H1 (cell line): ENCODE measurements at regions not wholly inside any gene's neighbourhood (a gene's known extent, or its start where the extent isn't known, plus 50 kb on each side); places are given as distances from the start of the nearest gene placed in this dataset.

Experiments used
- CTCF ChIA-PET: fragments of 300-600 bp; sonication (Branson Sonifier 250); formaldehyde crosslinking; loops from one replicate; lab custom pipeline; 2021; ENCODE audit not compliant: partially characterized antibody; lab: Charles Lee
- POLR2A ChIA-PET: fragments of 300-600 bp; sonication (Branson Sonifier 250); formaldehyde crosslinking; loops from one replicate; lab custom pipeline; 2021; ENCODE audit warnings: inconsistent platforms; ENCODE audit not compliant: partially characterized antibody; lab: Charles Lee
- DNase-seq, 2 experiments: peaks; one replicate each; pipeline versions ENCODE4 v3.0.0 to v3.0.0-alpha.2; 2010 to 2022; ENCODE audit warnings: low spot score in 2 of 2, low read depth in 1 of 2, mixed read lengths in 1 of 2
- FAIRE-seq: peaks from 2 replicates; lab custom pipeline; 2011; peaks lifted over from hg19 to GRCh38; lab: Jason Lieb, UNC
- H2AFZ ChIP-seq: 2 replicates; pipeline ENCODE4 v1.8.1; 2012; ENCODE audit warnings: low read length, inconsistent platforms
- H2AK5ac ChIP-seq: 2 replicates; pipeline ENCODE4 v1.6.1; 2013; ENCODE audit warnings: low read depth, low read length
- H2BK120ac ChIP-seq: replicated peaks from 2 replicates; pipeline ENCODE3; 2013; ENCODE audit warnings: low read depth, low read length, inconsistent platforms
- H2BK12ac ChIP-seq: 2 replicates; pipeline ENCODE4 v1.6.1; 2013; ENCODE audit warnings: low read depth, low read length
- H2BK15ac ChIP-seq: 2 replicates; pipeline ENCODE4 v1.6.1; 2013; ENCODE audit warnings: low read length
- H2BK20ac ChIP-seq: 2 replicates; pipeline ENCODE4 v1.6.1; 2013; ENCODE audit warnings: low read length
- H2BK5ac ChIP-seq: 2 replicates; pipeline ENCODE4 v1.6.1; 2013; ENCODE audit warnings: low read depth, low read length
- H3K14ac ChIP-seq: 2 replicates; pipeline ENCODE4 v1.6.1; 2013; ENCODE audit warnings: inconsistent platforms; ENCODE audit not compliant: insufficient read length
- H3K18ac ChIP-seq: 2 replicates; pipeline ENCODE4 v1.6.1; 2013; ENCODE audit warnings: low read length; ENCODE audit errors: extremely low read depth
- H3K23ac ChIP-seq: 2 replicates; pipeline ENCODE4 v1.6.1; 2013; ENCODE audit warnings: inconsistent platforms; ENCODE audit not compliant: insufficient read length
- H3K23me2 ChIP-seq: 2 replicates; pipeline ENCODE4 v1.6.1; 2013; ENCODE audit warnings: low read depth, low read length
- H3K27ac ChIP-seq: 2 replicates; pipeline ENCODE4 v1.6.1; 2011; ENCODE audit warnings: low read depth, low read length, inconsistent platforms
- H3K27me3 ChIP-seq, 4 experiments: replicated peaks in 1 of 4; 1 replicate in 1 of 4; 2 replicates in 3 of 4; pipeline versions ENCODE4 v1.6.1 to v1.8.1; 2011 to 2013; ENCODE audit warnings: low read length in 3 of 4, mild to moderate bottlenecking in 3 of 4, inconsistent platforms in 2 of 4, mixed read lengths in 2 of 4, moderate library complexity in 1 of 4; ENCODE audit not compliant: control insufficient read depth in 3 of 4, insufficient read depth in 3 of 4; ENCODE audit errors: extremely low read depth in 1 of 4
- H3K36me3 ChIP-seq, 4 experiments: 2 replicates each; pipeline versions ENCODE4 v1.6.1 to v1.8.1; 2011 to 2013; ENCODE audit warnings: mild to moderate bottlenecking in 4 of 4, low read length in 3 of 4, moderate library complexity in 2 of 4, control low read depth in 1 of 4, inconsistent platforms in 1 of 4; ENCODE audit not compliant: insufficient read depth in 4 of 4, control insufficient read depth in 2 of 4
- H3K4ac ChIP-seq: replicated peaks from 2 replicates; pipeline ENCODE3; 2013; ENCODE audit warnings: low read length, low read depth, mixed read lengths, inconsistent platforms; ENCODE audit not compliant: insufficient read length
- H3K4me1 ChIP-seq, 4 experiments: replicated peaks in 1 of 4; 1 replicate in 1 of 4; 2 replicates in 3 of 4; pipeline versions ENCODE4 v1.6.1 to v1.8.1; 2011 to 2013; ENCODE audit warnings: low read length in 3 of 4, inconsistent platforms in 2 of 4, mixed read lengths in 1 of 4; ENCODE audit not compliant: insufficient read depth in 4 of 4, control insufficient read depth in 3 of 4
- H3K4me2 ChIP-seq, 2 experiments: 2 replicates each; pipeline versions ENCODE4 v1.6.1 to v1.8.1; 2011 to 2013; ENCODE audit warnings: low read depth in 2 of 2, low read length in 2 of 2, control low read depth in 1 of 2, inconsistent platforms in 1 of 2, mild to moderate bottlenecking in 1 of 2; ENCODE audit not compliant: insufficient read depth in 1 of 2
- H3K4me3 ChIP-seq, 4 experiments: fragments of 200-600, 300-600 bp in 1 of 4; sonication (generic), shearing (Covaris generic), sonication (Bioruptor Twin) in 1 of 4; 2 replicates each; pipeline versions ENCODE4 v1.5.1 to v1.8.1; 2011 to 2016; ENCODE audit warnings: low read length in 4 of 4, low read depth in 3 of 4, control low read depth in 2 of 4, inconsistent platforms in 2 of 4, mild to moderate bottlenecking in 2 of 4, mixed read lengths in 1 of 4, moderate library complexity in 1 of 4; ENCODE audit not compliant: insufficient read depth in 2 of 4; ENCODE audit errors: extremely low read depth in 1 of 4
- H3K56ac ChIP-seq: replicated peaks from 2 replicates; pipeline ENCODE3; 2013; ENCODE audit warnings: low read depth, mild to moderate bottlenecking, mixed read lengths, low read length, inconsistent platforms; ENCODE audit not compliant: insufficient read length
- H3K79me1 ChIP-seq: 2 replicates; pipeline ENCODE4 v1.6.1; 2013; ENCODE audit warnings: low read depth, low read length, control low read depth
- H3K79me2 ChIP-seq, 2 experiments: 2 replicates each; pipeline versions ENCODE4 v1.6.1 to v1.8.1; 2012 to 2013; ENCODE audit warnings: low read length in 2 of 2, mild to moderate bottlenecking in 2 of 2, inconsistent platforms in 1 of 2; ENCODE audit not compliant: insufficient read depth in 2 of 2, control insufficient read depth in 1 of 2
- H3K9ac ChIP-seq, 4 experiments: replicated peaks in 1 of 4; 1 replicate in 1 of 4; 2 replicates in 3 of 4; pipeline versions ENCODE4 v1.6.1 to v1.8.1; 2011 to 2013; ENCODE audit warnings: low read depth in 3 of 4, low read length in 3 of 4, control low read depth in 2 of 4, mild to moderate bottlenecking in 2 of 4, moderate library complexity in 2 of 4, inconsistent platforms in 1 of 4; ENCODE audit errors: extremely low read depth in 1 of 4
- H3K9me3 ChIP-seq, 2 experiments: 2 replicates each; pipeline versions ENCODE4 v1.6.1 to v1.8.1; 2012 to 2013; ENCODE audit warnings: mild to moderate bottlenecking in 2 of 2, moderate library complexity in 2 of 2, control low read depth in 1 of 2, inconsistent platforms in 1 of 2, low read depth in 1 of 2, low read length in 1 of 2, mixed read lengths in 1 of 2; ENCODE audit not compliant: insufficient read depth in 2 of 2
- H4K20me1 ChIP-seq, 2 experiments: replicated peaks in 1 of 2; 2 replicates each; pipeline versions ENCODE3 to v1.8.1; 2011 to 2013; ENCODE audit warnings: inconsistent platforms in 2 of 2, low read length in 2 of 2, mild to moderate bottlenecking in 1 of 2; ENCODE audit not compliant: insufficient read depth in 2 of 2, control insufficient read depth in 1 of 2
- H4K5ac ChIP-seq: 2 replicates; pipeline ENCODE4 v1.6.1; 2013; ENCODE audit warnings: low read length, low read depth, mixed read lengths, inconsistent platforms; ENCODE audit not compliant: insufficient read length
- H4K8ac ChIP-seq: 2 replicates; pipeline ENCODE4 v1.8.0; 2013; ENCODE audit warnings: mild to moderate bottlenecking, moderate library complexity, low read length, inconsistent platforms; ENCODE audit not compliant: insufficient read depth; ENCODE audit errors: extremely low read depth
- H4K91ac ChIP-seq: replicated peaks from 2 replicates; pipeline ENCODE3; 2013; ENCODE audit warnings: low read length, mixed read lengths, inconsistent platforms; ENCODE audit not compliant: insufficient read length
- JUN ChIP-seq: IDR thresholded peaks from 2 replicates; pipeline ENCODE4 v1.6.1; 2011; ENCODE audit warnings: low read depth, mild to moderate bottlenecking, improper control_type of control experiment, low read length
- WGBS, 2 experiments: shearing (Covaris generic) in 1 of 2; methylation state at CpG; one replicate each; pipeline versions ENCODE4 v1.1.6 to v1.1.7; 2013 to 2015; ENCODE audit warnings: low lambda C conversion rate in 2 of 2, mixed read lengths in 2 of 2, inconsistent platforms in 1 of 2, low coverage in 1 of 2, missing lambda C conversion rate in 1 of 2; ENCODE audit not compliant: insufficient replicate concordance in 2 of 2, insufficient coverage in 1 of 2, insufficient read length in 1 of 2; ENCODE audit errors: extremely low coverage in 1 of 2, missing lambda C conversion rate in 1 of 2; 5-methylcytosine and 5-hydroxymethylcytosine counted together
- TF ChIP-seq, protein P1 (sequence below): IDR thresholded peaks from 2 replicates; pipeline ENCODE4 v1.6.1; 2012; ENCODE audit warnings: low read length, inconsistent platforms
- TF ChIP-seq, protein P2 (sequence below), 3 experiments: IDR thresholded peaks; 1 replicate in 2 of 3; 2 replicates in 1 of 3; pipeline versions ENCODE4 v1.5.1 to v1.6.1; 2011; ENCODE audit warnings: low read length in 3 of 3, mild to moderate bottlenecking in 3 of 3, inconsistent platforms in 2 of 3, low read depth in 1 of 3, moderate library complexity in 1 of 3; ENCODE audit not compliant: insufficient read depth in 1 of 3; ENCODE audit errors: control extremely low read depth in 1 of 3

DNA sequence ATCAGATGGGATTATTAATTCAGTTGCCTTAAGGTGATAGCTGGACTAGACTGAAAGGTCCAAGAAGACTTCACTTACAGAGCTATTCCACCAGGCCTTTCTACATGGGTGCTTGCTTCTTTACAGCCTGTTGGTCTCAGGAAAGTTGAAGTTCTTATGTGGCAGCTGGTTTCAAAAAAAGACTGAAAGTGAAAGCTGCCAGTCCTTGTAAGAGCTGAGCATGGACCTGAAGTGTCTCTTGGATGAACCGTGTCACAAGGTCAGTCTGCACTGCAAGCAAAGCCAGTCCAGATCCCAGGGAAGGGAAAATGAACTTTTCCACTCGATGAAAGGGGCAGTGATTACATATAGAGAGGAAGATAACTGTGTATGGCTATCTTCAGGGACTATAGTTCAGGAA lies 201.5 kb upstream of the LUZP2 start:
- H3K27me3 ChIP-seq, result no peaks in the 10 kb centered on the region

More for the DNA sequence above, 201.5 kb upstream of the LUZP2 start:
- H2BK15ac ChIP-seq, result no peak overlapping the region
- no peak overlapping the region for H2BK120ac ChIP-seq
- H4K5ac ChIP-seq, result no peak overlapping the region
- CTCF ChIA-PET, result no interaction called here
- H2AFZ ChIP-seq, result 0 out of 2 replicates have a peak overlapping the region, but pooled peaks have one; percentile 78
- no peak overlapping the region for H2BK12ac ChIP-seq
- no peak overlapping the region for H3K4me3 ChIP-seq
- H3K23me2 ChIP-seq, result no peaks in the 10 kb centered on the region
- no peaks in the 10 kb centered on the region for H3K79me1 ChIP-seq
- H3K4me1 ChIP-seq, result no peaks in the 10 kb centered on the region
- H3K18ac ChIP-seq, result no peak overlapping the region
- H2AK5ac ChIP-seq, result no peak overlapping the region
- H3K4ac ChIP-seq, result no peak overlapping the region
- H3K36me3 ChIP-seq, result no peaks in the 10 kb centered on the region
- H3K27ac ChIP-seq, result no peak overlapping the region; the same call in 1 of the 2 replicates
- no peaks in the 10 kb centered on the region for H3K9me3 ChIP-seq
- no peak overlapping the region for H4K8ac ChIP-seq
- TF ChIP-seq, protein P1, sequence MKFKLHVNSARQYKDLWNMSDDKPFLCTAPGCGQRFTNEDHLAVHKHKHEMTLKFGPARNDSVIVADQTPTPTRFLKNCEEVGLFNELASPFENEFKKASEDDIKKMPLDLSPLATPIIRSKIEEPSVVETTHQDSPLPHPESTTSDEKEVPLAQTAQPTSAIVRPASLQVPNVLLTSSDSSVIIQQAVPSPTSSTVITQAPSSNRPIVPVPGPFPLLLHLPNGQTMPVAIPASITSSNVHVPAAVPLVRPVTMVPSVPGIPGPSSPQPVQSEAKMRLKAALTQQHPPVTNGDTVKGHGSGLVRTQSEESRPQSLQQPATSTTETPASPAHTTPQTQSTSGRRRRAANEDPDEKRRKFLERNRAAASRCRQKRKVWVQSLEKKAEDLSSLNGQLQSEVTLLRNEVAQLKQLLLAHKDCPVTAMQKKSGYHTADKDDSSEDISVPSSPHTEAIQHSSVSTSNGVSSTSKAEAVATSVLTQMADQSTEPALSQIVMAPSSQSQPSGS, result no peak
- TF ChIP-seq JUN, result no peak
- TF ChIP-seq, protein P2, sequence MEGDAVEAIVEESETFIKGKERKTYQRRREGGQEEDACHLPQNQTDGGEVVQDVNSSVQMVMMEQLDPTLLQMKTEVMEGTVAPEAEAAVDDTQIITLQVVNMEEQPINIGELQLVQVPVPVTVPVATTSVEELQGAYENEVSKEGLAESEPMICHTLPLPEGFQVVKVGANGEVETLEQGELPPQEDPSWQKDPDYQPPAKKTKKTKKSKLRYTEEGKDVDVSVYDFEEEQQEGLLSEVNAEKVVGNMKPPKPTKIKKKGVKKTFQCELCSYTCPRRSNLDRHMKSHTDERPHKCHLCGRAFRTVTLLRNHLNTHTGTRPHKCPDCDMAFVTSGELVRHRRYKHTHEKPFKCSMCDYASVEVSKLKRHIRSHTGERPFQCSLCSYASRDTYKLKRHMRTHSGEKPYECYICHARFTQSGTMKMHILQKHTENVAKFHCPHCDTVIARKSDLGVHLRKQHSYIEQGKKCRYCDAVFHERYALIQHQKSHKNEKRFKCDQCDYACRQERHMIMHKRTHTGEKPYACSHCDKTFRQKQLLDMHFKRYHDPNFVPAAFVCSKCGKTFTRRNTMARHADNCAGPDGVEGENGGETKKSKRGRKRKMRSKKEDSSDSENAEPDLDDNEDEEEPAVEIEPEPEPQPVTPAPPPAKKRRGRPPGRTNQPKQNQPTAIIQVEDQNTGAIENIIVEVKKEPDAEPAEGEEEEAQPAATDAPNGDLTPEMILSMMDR (IDR thresholded peaks at IDR 0.05; ENCODE audit: control extremely low read depth in 1 of 3, insufficient read depth in 1 of 3, low read depth in 1 of 3, low read length in 3 of 3), result no peak
- H3K14ac ChIP-seq, result no peak overlapping the region
- H3K56ac ChIP-seq, result no peak overlapping the region
- H3K9ac ChIP-seq, result no peak overlapping the region
- FAIRE-seq (no peak), DNase-seq (no peak)
- no peaks in the 10 kb centered on the region for H3K79me2 ChIP-seq
- H2BK5ac ChIP-seq, result no peak overlapping the region
- no peak overlapping the region for H4K91ac ChIP-seq
- H3K4me2 ChIP-seq, result no peak overlapping the region
- no peak overlapping the region for H2BK20ac ChIP-seq
- POLR2A ChIA-PET, result no interaction called here
- H4K20me1 ChIP-seq, result no peaks in the 10 kb centered on the region
- no peak overlapping the region for H3K23ac ChIP-seq
- WGBS, 2 experiments, result 90% methylated on average over 2 of the region's 2 CpGs; no CpG with 5 or more reads in 1 of the 2 experiments
